HT-29 (cell line): ENCODE measurements at regions not wholly inside any gene's neighbourhood (a gene's known extent, or its start where the extent isn't known, plus 50 kb on each side); places are given as distances from the start of the nearest gene placed in this dataset.

ENCODE experiments used
- DNase-seq: peaks from one replicate; pipeline ENCODE4 v3.0.0-alpha.2; 2015; ENCODE audit warnings: low spot score

GRCh38 chr20:17819395-17820093 is 119.8 kb downstream of the BANF2 start:
- DNase-seq: no peak

GRCh38 chr20:17818187-17818586 is 118.4 kb downstream of the BANF2 start:
- no peak for DNase-seq

GRCh38 chr20:17816804-17817587 is 117.2 kb downstream of the BANF2 start:
- DNase-seq: no peak

GRCh38 chr20:17811628-17811965 is 111.8 kb downstream of the BANF2 start:
- DNase-seq: no peak

GRCh38 chr20:17810847-17811627 is 111.3 kb downstream of the BANF2 start:
- no peak for DNase-seq

- peak; percentile 31 for DNase-seq
These were observed 110.4 kb downstream of the BANF2 start for GRCh38 chr20:17810062-17810631.

GRCh38 chr20:17809362-17810061 is 109.7 kb downstream of the BANF2 start:
- DNase-seq: no peak

GRCh38 chr20:17808782-17809181 is 109.0 kb downstream of the BANF2 start:
- DNase-seq: no peak

GRCh38 chr20:17808357-17808756 is 108.6 kb downstream of the BANF2 start:
- DNase-seq: no peak

GRCh38 chr20:17807651-17808050 is 107.9 kb downstream of the BANF2 start:
- no peak for DNase-seq

- DNase-seq: no peak
These were observed 107.1 kb downstream of the BANF2 start for GRCh38 chr20:17806739-17807441.

- DNase-seq: no peak
These were observed 106.3 kb downstream of the BANF2 start for GRCh38 chr20:17806107-17806506.

GRCh38 chr20:17803765-17804164 is 104.0 kb downstream of the BANF2 start:
- no peak for DNase-seq

- DNase-seq: no peak
These were observed 99.9 kb downstream of the BANF2 start for GRCh38 chr20:17799575-17800227.

GRCh38 chr20:17798601-17799000 is 98.8 kb downstream of the BANF2 start:
- no peak for DNase-seq

- no peak for DNase-seq
These were observed 97.8 kb downstream of the BANF2 start for GRCh38 chr20:17797579-17797978.

GRCh38 chr20:17797161-17797560 is 97.4 kb downstream of the BANF2 start:
- no peak for DNase-seq

- DNase-seq: no peak
These were observed 96.4 kb downstream of the BANF2 start for GRCh38 chr20:17796091-17796563.

- DNase-seq: no peak
These were observed 95.8 kb downstream of the BANF2 start for GRCh38 chr20:17795501-17796071.

- DNase-seq: no peak
These were observed 95.2 kb downstream of the BANF2 start for GRCh38 chr20:17795003-17795402.
